Upper lobe of left lung (tissue), 6 donors: ENCODE measurements at regions not wholly inside any gene's neighbourhood (a gene's known extent, or its start where the extent isn't known, plus 50 kb on each side); places are given as distances from the start of the nearest gene placed in this dataset.

Experiments
- ATAC-seq, 2 donors: fragments of 200-7000 bp; cut with Tn5 transposase; one replicate each; pipeline ENCODE4 v1.9.1; 2022; ENCODE audit warnings: mild to moderate bottlenecking in 2 of 2, moderate library complexity in 2 of 2; ENCODE audit not compliant: low FRiP score in 2 of 2
- DNase-seq, 2 donors: peaks; one replicate each; pipeline ENCODE4 v3.0.0-alpha.2; 2019 to 2020
- H3K27ac ChIP-seq, 4 donors: fragments of 200-600 bp; sonication (generic); one replicate each; pipeline ENCODE4 v1.5.1; 2016 to 2019
- H3K27me3 ChIP-seq, 4 donors: fragments of 200-600 bp; sonication (generic); one replicate each; pipeline ENCODE4 v1.5.1; 2017 to 2019
- H3K36me3 ChIP-seq, 4 donors: fragments of 200-600 bp; sonication (generic); one replicate each; pipeline ENCODE4 v1.5.1; 2016 to 2019
- H3K4me1 ChIP-seq, 4 donors: fragments of 200-600 bp; sonication (generic); one replicate each; pipeline ENCODE4 v1.5.1; 2018 to 2019
- H3K4me3 ChIP-seq, 4 donors: fragments of 200-600 bp; sonication (generic); one replicate each; pipeline ENCODE4 v1.5.1; 2017 to 2019; ENCODE audit warnings: mild to moderate bottlenecking in 2 of 4, moderate library complexity in 1 of 4
- H3K9me3 ChIP-seq, 4 donors: fragments of 200-600 bp; sonication (generic); one replicate each; pipeline ENCODE4 v1.5.1; 2018 to 2019
- CTCF ChIP-seq, 6 experiments: fragments of 450-650 bp in 4 of 6; fragments of 200-600 bp in 2 of 6; sonication (generic) in 2 of 6; IDR thresholded peaks; one replicate each; pipeline ENCODE4 v1.5.1; 2016 to 2019; ENCODE audit warnings: antibody characterized with exemption in 6 of 6
- EP300 ChIP-seq, 4 donors: sonication (generic); formaldehyde crosslinking; IDR thresholded peaks; one replicate each; pipeline ENCODE4 v1.5.1; 2017; ENCODE audit warnings: antibody characterized with exemption in 4 of 4, control low read depth in 2 of 4
- POLR2A ChIP-seq, 4 donors: fragments of 450-650 bp; IDR thresholded peaks; one replicate each; pipeline ENCODE4 v1.5.1; 2016 to 2017; ENCODE audit warnings: antibody characterized with exemption in 4 of 4, mild to moderate bottlenecking in 2 of 4
- POLR2AphosphoS5 ChIP-seq, 2 donors: sonication (generic); formaldehyde crosslinking; IDR thresholded peaks; one replicate each; pipeline ENCODE4 v1.5.1; 2017; ENCODE audit warnings: antibody characterized with exemption in 2 of 2
- WGBS, 2 donors: methylation state at CpG; one replicate each; pipeline ENCODE4 v1.1.5; 2017 to 2018; 5-methylcytosine and 5-hydroxymethylcytosine counted together
- donor health status: DM: no; HTN: no; CAD: no; lungs with moderate emphysema.
- donor health status: DM: no; HTN: yes; CAD: no; lungs with severe emphysema.

- DNase-seq (no peak), ATAC-seq (no peak)
- H3K27ac ChIP-seq, result no peak overlapping the region
- no peaks in the 10 kb centered on the region for H3K36me3 ChIP-seq
- no peak overlapping the region for H3K4me3 ChIP-seq
- H3K9me3 ChIP-seq, result peaks cover 0 to 3% (median 0%) of the 10 kb centered on the region in 4 donors
- 93% methylated on average over 2 of the region's 2 CpGs for WGBS, 2 donors
- H3K4me1 ChIP-seq, result no peaks in the 10 kb centered on the region
- H3K27me3 ChIP-seq, result no peaks in the 10 kb centered on the region
- TF ChIP-seq CTCF (IDR thresholded peaks at IDR 0.05) (no peak), POLR2AphosphoS5 (IDR thresholded peaks at IDR 0.05) (no peak), EP300 (IDR thresholded peaks at IDR 0.05) (no peak), POLR2A (IDR thresholded peaks at IDR 0.05) (no peak)
Observed at GRCh38 chr3:187821616-187822317, 76.5 kb upstream of the BCL6 start.

- no peak overlapping the region for H3K4me3 ChIP-seq
- DNase-seq (no peak), ATAC-seq (no peak)
- TF ChIP-seq POLR2AphosphoS5 (IDR thresholded peaks at IDR 0.05) (no peak), EP300 (IDR thresholded peaks at IDR 0.05) (no peak), POLR2A (IDR thresholded peaks at IDR 0.05) (no peak), CTCF (IDR thresholded peaks at IDR 0.05) (no peak)
- no peak overlapping the region for H3K27ac ChIP-seq
- H3K27me3 ChIP-seq, result no peaks in the 10 kb centered on the region
- H3K9me3 ChIP-seq, result peaks cover 0 to under 1% (median 0%) of the 10 kb centered on the region in 4 donors
- no peaks in the 10 kb centered on the region for H3K4me1 ChIP-seq
- H3K36me3 ChIP-seq, result no peaks in the 10 kb centered on the region
Observed at GRCh38 chr3:187822402-187822801, 77.1 kb upstream of the BCL6 start.

DNA sequence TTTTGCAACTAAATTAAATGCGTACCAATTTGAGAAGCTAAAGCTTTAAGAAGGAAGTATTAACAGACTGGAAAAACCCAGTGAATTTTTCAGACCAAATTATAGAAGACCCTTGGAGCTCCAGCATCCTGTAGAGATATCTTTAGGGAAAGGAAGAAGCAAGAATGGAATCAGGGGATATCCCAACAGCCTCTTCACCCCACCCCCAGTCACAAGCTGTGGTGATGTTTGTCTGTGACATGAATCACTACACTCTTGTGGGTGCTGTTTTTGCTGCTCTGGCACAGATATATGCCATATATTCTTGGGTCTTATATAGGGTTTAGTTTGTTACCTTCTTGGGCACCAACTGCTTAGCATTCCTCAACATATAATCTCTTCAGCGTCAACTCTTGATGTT lies 78.5 kb upstream of the BCL6 start:
- H3K36me3 ChIP-seq, result no peaks in the 10 kb centered on the region
- no peak overlapping the region for H3K4me3 ChIP-seq
- ATAC-seq (no peak), DNase-seq (no peak)
- no peaks in the 10 kb centered on the region for H3K27me3 ChIP-seq
- no peak overlapping the region for H3K27ac ChIP-seq
- no peaks in the 10 kb centered on the region for H3K9me3 ChIP-seq
- TF ChIP-seq EP300 (IDR thresholded peaks at IDR 0.05) (no peak), CTCF (IDR thresholded peaks at IDR 0.05) (no peak), POLR2A (IDR thresholded peaks at IDR 0.05) (no peak), POLR2AphosphoS5 (IDR thresholded peaks at IDR 0.05) (no peak)
- no peaks in the 10 kb centered on the region for H3K4me1 ChIP-seq
- WGBS, 2 donors, result 94 to 97% methylated on average over 2 of the region's 2 CpGs

- H3K9me3 ChIP-seq, result no peaks in the 10 kb centered on the region
- no peak for DNase-seq
- no peaks in the 10 kb centered on the region for H3K4me1 ChIP-seq
- H3K27ac ChIP-seq, result no peak overlapping the region
- TF ChIP-seq EP300 (IDR thresholded peaks at IDR 0.05), result no peak
- no peak for TF ChIP-seq POLR2AphosphoS5 (IDR thresholded peaks at IDR 0.05)
- no peak for TF ChIP-seq POLR2A (IDR thresholded peaks at IDR 0.05)
- no peak for TF ChIP-seq CTCF (IDR thresholded peaks at IDR 0.05)
- no peak for ATAC-seq
- H3K4me3 ChIP-seq, result no peak overlapping the region
- WGBS, 2 donors, result 76 to 97% methylated on average over 2 of the region's 2 CpGs
- H3K27me3 ChIP-seq, result no peaks in the 10 kb centered on the region
- H3K36me3 ChIP-seq, result no peaks in the 10 kb centered on the region
Observed at GRCh38 chr3:187827723-187828122, 82.5 kb upstream of the BCL6 start.
